ENCODE measurements at regions not wholly inside any gene's neighbourhood (a gene's known extent, or its start where the extent isn't known, plus 50 kb on each side); places are given as distances from the start of the nearest gene placed in this dataset.

DNA sequence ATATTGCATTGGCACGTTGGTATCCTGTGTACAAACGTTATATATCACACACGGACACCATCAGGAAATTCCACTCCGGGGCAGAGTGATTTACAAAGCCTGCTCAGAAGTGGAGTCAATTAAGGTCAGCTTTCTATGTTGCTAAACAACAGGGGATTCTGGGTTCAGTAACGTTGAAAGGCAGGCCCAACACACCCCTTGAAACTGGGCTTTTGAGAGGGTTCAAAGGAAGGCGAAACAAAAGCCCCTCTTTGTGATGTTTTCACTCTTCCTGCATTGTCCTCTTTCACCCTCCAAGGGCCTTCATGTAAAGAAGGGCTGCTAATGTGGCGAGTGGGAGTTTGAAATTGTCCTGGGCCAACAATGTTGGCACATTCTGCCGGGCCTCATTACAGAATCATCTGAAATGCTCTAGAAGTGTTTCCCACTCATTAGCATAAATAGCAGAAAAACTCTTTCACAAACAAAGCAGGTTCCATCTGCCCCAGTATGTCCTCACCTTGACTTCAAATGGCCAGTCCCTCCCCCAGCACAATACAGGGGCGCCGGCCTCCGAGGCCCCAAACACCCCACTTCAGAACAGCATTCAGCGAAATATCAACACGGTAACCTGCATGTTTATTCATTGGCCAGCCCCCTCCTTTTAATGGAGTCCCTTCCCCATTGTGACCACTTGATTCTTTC lies 76.4 kb downstream of the HES1 start:
- WGBS, 3 donors: 61 to 70% (median 68%) methylated on average over 13 of the region's 13 CpGs
- no peak overlapping the region for H3K27ac ChIP-seq (ENCODE audit: low read depth, low read length)

DNA sequence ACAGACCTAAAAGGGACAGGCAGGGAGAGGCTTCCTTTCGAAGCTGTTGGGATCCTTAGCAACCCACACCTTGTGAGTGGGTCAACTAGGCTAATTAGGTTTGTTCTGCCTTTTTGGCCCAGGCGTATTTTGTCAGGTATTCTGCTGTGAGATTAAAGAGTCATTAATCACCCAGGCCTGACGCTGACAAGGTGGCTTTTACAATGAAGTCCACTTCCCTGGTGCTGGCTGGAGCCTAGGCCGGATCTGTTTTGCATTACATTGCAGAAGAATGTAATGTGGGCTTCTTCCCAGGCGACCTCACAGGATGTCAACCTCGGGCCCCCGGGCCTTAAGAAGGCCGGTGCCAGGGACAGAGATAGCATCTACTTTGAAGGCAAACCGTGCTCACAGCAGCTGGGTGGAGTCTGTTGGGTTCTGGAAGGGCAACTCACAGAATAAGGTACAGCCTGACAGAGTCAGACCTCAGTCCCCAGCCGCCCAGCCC lies 76.9 kb downstream of the HES1 start:
- 38 to 64% (median 56%) methylated on average over 10 of the region's 10 CpGs for WGBS, 3 donors
- H3K27ac ChIP-seq (ENCODE audit: low read depth, low read length): no peak overlapping the region

DNA sequence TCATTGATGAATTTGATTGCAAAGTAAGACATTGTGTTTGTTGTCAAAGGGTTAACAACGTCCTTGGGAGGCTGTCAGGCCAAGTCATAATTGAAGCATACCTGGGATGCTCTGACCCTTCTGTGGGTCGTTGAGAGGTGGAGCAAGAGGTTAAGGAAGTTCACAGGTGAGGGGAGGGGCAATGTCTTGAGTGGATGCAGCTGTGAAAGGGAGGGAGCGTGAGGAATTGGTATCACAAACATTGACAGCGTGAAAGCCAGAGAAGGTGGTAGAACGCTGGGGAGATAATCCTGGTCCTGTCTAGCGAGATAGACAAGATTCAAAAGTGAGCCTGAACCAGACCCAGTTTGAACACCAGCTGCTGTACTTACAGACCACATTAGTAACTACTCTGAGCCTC lies 79.4 kb downstream of the HES1 start:
- no peak overlapping the region for H3K27ac ChIP-seq (ENCODE audit: low read depth, low read length)
- WGBS, 3 donors: 58 to 78% (median 77%) methylated on average over 6 of the region's 6 CpGs

DNA sequence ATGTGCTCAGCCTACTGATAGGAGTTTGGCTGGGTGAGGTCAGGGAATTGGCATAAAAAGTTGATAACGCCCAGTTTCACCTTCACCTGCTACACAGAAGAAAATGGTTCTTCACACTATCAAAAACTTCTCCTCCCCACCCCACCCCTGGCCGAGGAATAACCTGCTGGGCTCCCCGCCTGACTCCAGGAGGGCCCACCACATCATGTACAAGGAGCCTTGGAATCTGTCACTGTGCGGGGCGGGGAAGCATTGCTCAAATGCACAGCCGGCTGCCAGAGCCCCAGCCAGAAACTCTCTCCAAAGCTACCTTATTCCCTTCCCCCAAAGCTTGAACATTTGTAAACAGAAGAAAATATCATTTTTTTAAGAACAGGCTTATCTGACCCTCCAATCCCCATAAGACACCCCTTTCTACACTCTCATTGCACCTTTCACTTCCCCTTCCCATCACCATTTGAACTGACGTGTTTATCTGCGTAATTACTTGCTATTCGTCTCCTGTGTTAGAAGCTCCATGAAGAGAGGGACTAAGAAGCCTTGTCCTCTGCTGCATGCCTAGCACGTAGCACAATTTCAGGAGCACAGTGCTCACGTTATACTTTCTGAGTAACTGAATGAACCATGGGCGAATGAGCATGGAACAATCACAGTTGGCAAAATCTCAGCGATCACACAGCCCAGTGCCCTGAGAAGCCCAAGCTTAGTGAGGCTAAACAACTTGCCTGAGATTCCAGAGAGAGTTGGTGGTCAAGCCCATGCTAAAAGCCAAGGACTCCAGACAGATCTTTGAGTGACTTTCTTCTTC lies 82.9 kb downstream of the HES1 start:
- no peak overlapping the region for H3K27ac ChIP-seq (ENCODE audit: low read depth, low read length)
- WGBS, 3 donors: 83 to 88% (median 88%) methylated on average over 13 of the region's 13 CpGs

DNA sequence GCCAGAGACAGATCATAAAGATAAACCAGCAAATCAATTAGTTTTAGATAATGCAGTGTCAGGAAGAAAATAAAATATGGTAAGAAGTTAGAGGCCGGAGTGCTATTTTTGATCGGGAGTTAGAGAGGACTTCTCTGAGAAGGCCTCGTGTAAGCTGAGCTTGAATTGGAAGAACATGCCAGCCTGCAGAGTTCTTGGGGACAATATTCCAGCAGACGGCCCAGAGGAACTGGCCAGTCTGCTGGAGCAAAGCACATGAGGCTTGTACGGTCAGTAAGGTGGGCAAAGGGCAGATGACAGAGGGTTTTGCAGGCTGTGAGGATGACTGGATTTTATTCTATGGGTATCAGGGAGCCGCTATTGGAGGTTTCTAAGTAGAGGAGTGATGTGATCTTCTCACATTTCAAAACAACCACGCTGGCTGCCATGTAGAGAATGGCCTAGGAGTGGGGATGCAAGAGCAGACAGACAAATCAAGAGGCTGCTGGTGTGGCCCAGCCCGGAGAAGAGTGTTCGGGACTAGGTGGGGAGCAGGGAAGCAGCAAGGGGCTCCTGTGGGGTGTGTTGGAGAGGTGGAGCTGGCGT lies 84.0 kb downstream of the HES1 start:
- WGBS, 3 donors: 89 to 96% (median 95%) methylated on average over 10 of the region's 10 CpGs
- H3K27ac ChIP-seq (ENCODE audit: low read depth, low read length): no peak overlapping the region

DNA sequence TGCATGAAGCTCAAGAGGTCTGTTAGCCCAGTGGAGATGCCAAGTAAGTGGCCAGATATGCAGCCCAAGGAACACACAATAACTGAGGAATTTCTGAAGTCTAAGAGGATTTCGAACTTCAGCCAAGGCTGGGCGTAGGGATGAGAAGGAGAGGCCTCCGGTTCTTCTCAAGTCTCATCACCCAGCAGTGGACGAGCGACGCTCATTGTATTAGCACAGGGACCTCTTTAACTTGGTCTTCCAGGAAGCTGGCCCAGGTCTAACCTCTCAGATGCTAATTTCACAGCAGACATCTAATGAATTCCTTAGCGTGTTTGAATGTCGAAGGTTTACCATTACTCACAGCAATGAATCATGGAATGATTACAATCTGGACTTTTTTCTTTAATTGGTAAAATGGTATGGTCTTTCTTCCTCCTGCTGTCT lies 85.0 kb downstream of the HES1 start:
- WGBS, 3 donors: 95 to 99% (median 96%) methylated on average over 8 of the region's 8 CpGs
- no peak overlapping the region for H3K27ac ChIP-seq (ENCODE audit: low read depth, low read length)

DNA sequence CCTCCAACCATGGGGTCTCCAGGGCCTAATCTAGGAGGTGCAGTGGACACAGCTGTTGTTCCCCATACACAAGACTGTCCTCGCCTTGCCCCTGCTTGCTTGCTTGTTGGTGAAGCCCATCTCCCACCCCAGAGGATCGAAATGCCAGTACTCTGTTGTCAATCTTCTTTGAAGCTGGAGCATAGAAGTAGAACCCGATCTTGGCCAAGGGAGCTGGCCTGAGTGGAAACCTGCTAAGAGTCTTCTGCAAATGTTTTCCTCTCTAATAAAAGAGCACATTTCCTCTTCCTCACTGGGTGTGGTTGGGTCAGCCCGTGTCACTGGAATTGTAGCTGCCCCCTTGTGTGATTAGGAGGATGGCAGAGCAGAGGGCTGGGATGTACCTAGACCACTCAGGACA lies 85.4 kb downstream of the HES1 start:
- 70 to 86% (median 73%) methylated on average over 4 of the region's 4 CpGs for WGBS, 3 donors
- no peak overlapping the region for H3K27ac ChIP-seq (ENCODE audit: low read depth, low read length)

DNA sequence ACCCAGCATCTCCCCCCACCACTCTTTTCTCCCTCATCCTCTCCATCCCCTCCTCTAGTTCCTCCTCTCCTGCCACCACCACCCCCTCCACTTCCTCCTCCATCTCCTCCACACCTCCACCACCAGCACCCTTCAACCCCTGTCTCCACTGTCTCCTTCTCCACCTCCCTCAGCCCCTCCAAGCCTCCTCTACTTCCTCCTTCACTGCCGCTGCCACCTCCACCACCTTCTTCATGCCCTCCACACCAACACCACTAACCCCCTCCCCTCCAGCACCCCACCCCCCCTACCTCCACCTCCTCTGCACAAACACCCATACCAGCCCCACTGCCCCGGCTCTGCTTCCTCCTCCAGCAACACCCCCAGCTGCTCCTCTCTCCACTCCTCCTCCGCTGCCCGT lies 88.0 kb downstream of the HES1 start:
- 58 to 85% (median 58%) methylated on average over 4 of the region's 4 CpGs for WGBS, 3 donors
- H3K27ac ChIP-seq (ENCODE audit: low read depth, low read length): no peak overlapping the region

DNA sequence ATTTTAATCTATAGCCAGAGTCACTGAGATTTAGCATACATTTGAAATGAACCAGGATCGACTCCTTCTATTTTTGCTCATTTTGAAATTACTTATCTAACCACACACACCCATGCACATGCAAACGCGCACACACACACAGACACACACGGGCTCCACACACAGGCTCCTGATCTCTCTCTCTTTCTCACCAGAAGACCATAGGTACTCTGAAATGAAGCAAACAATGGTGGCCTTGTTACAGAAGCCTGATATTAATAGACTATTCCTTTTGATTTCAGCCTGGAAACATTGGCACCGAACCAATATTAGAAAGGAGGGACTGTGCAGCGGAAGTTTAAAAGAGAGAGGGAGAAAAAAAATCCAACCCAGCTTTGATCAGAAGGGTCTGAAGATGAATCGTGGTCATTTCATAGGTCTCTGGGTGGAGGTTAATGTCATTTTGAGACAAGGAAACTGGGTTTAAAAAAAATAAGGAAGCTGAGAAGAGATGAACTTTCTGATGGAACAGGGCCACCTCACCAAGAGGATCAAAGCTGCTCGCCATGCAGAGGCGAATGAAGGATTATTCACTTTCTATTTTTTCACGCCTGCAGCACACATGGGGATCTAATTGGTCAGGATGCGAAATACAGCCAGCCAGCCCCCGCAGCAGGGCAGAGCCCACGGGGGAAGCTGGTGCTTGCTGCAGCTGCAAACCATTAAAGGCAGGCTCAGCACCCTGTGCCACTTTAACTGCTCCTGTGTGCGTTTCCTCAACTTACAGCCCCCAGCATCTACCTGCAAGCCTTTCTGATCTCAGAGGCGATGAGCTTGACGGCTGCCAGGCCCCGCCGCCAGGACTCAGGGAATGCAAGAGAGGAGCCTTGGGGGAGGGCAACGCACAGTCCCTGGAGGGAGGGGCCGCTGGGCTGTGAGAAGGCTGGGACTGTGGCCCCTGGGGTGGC lies 88.8 kb downstream of the HES1 start:
- no peak overlapping the region for H3K27ac ChIP-seq (ENCODE audit: low read depth, low read length)
- 45 to 58% (median 53%) methylated on average over 20 of the region's 20 CpGs for WGBS, 3 donors

DNA sequence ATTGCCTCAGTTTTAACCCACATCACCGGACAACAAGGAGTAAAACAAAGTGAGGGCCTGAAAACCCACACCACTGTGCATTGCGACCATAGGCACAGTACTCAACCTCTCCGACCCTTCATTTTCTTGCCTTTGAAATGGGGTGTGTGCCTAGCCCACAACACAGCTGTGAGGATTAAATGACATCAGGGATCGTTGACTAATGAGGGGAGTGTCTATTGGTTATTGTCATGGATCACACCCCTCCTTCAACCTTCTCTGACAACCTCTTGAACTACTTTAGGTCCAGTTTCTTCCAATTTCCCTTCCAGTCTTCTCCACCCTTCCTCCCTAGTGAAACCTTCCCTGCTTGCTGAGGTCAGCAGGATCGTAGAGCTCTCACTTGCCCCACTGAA lies 89.5 kb downstream of the HES1 start:
- no peak overlapping the region for H3K27ac ChIP-seq (ENCODE audit: low read depth, low read length)
- 76 to 84% (median 77%) methylated on average over 5 of the region's 5 CpGs for WGBS, 3 donors

DNA sequence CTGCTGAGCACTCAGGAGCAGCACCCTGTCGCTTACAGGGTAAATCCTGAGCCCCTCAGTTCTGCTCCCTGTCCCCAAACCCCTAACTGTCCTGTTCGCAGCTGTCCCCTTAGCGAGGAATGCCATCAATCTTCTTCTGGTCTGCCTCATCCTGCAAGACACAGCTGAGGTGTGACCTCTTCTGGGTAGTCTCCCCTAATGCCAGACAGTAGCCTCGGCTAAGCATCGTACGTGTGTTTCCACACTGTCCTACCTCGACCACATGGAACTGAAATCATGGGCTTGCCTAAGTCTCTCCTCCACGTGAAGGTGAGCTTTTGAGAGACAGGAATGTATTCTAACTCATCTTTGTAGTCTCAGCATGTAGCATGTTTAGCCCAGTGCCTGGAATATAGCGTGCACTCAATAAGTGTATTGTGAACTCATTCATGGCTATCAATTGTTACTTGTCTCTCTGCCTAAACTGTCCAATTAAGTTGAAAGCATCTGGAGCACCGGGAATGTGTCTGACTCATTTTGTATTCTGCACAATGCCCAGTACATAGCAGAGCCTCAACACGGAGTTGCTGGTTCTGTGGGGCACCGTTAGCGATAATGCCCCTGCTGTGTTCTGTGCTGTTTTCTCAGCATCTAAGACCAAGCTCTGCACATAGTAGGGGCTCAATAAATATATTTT lies 90.2 kb downstream of the HES1 start:
- 81 to 85% (median 82%) methylated on average over 12 to 13 of the region's 13 CpGs for WGBS, 3 donors
- H3K27ac ChIP-seq (ENCODE audit: low read depth, low read length): no peak overlapping the region

DNA sequence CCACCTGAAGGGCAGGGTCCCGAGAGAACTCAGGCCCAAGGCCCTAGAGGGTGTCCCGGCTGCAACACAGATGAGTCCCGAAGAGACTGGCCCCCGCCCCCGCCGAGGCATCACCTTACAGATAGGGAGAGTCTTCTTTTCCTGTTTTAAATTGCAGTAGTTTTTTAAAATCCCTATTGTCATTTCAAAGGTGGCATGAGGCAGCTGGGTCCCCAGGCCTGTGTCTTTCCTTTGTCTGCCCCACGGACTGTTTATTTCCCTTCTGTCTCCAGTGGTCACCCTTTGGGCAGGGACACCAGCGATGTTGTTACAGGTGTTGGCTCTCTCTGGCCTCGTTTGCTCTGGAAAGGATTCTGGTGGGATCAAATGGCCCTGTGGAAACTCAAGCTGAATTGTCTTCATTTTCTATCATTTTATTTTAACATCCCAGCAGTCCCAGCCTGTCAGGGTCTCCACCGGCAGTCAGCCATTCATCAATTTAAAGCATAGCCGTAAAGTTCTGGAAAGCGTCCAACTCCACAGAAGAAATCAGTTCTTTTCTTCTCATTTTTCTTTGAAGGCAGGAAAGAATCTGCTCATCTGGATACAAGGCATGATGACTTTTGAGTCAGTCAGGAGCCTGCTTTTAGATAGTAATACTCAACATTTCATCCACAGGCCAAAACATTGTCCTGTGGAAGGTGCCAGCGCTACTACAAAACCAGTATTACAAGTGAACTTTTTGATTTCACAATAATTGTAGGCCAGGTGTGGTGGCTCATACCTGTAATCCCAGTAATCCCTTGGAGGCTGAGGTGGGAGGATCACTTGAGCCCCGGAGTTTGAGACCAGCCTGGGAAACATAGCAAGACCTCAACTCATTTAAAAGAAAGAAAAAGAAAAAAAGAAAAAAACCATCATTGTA lies 96.2 kb downstream of the HES1 start:
- WGBS, 3 donors: 73 to 76% (median 75%) methylated on average over 14 of the region's 14 CpGs
- H3K27ac ChIP-seq (ENCODE audit: low read depth, low read length): no peak overlapping the region

DNA sequence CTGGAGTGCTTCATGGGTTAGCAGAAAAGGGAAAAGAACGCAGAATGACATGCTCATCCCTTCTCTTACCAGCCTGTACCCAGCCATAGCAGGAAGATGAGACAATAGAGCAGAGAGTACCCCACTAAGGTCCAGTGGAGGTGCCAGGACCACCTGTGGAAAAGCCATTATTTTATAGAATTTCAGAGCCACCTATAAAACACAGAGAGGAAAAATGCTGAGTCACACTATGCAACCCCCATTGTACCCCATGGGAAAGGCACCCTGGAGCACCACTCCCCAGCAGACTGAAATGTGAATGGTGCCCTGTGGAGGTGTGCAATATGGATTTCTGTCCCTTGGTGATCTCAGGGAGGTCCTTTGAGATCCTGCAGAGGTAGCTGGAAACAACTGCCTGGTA lies 97.2 kb downstream of the HES1 start:
- no peak overlapping the region for H3K27ac ChIP-seq (ENCODE audit: low read depth, low read length)
- 93 to 100% (median 95%) methylated on average over 1 of the region's 1 CpG for WGBS, 3 donors

DNA sequence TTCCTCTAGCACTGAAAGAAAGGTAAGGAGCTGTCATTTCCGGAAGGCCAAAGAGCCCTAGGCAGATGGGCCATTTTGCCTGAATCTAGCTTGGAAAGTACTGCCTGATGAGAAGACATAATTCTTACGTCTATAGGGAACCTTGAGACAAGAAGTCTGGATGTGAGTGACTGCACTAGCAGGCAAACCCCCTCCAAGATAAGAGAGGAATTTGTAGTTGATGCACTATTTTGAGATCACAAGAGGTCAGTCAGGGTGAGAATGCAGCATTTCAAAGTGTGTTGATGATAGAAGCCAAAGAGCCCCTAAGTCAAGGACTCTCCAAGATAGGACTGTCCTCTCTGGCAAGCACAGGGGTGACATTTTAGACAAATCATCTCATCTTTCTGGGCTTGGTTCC lies 99.2 kb downstream of the HES1 start:
- no peak overlapping the region for H3K27ac ChIP-seq (ENCODE audit: low read depth, low read length)
- WGBS, 3 donors: 94 to 96% (median 95%) methylated on average over 2 of the region's 2 CpGs

DNA sequence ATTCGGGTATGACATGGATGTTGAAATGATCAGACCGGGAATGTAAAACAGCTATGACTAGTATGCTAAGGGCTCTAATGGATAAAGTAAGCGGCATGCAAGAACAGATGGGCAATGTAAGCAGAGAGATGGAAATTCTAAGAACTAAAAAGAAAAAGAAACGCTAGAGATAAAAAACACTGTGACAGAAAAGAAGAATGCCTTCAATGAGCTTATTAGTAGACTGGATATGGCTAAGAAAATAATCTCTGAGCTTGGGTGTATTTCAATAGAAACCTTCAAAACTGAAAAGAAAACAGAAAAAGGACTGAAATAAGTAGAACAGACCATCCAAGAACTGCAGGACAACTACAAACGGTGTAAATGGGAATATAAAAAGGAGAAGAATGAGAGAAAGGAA lies 101.2 kb downstream of the HES1 start:
- WGBS, 3 donors: 93 to 97% (median 94%) methylated on average over 5 of the region's 5 CpGs
- no peak overlapping the region for H3K27ac ChIP-seq (ENCODE audit: low read depth, low read length)

DNA sequence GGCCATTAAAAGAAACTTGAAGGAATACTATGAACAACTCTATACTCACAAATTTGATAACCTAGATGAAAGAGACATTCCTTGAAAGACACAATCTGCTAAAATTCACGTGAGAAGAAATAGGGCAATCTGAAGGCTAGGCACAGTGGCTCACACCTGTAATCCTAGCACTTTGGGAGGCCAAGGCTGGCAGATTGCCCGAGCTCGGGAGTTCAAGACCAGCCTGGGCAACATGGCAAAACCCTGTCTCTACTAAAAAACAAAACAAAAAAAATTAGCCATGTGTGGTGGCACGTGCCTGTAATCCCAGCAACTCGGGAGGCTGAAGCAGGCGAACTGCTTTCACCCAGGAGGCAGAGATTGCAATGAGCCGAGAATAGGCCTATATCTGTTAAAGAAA lies 104.8 kb downstream of the HES1 start:
- H3K27ac ChIP-seq (ENCODE audit: low read depth, low read length): no peak overlapping the region
- WGBS, 3 donors: 84 to 98% (median 95%) methylated on average over 7 of the region's 7 CpGs

All from adipose tissue (tissue), 3 donors.